ENCODE measurements at regions not wholly inside any gene's neighbourhood (a gene's known extent, or its start where the extent isn't known, plus 50 kb on each side); places are given as distances from the start of the nearest gene placed in this dataset.

DNA sequence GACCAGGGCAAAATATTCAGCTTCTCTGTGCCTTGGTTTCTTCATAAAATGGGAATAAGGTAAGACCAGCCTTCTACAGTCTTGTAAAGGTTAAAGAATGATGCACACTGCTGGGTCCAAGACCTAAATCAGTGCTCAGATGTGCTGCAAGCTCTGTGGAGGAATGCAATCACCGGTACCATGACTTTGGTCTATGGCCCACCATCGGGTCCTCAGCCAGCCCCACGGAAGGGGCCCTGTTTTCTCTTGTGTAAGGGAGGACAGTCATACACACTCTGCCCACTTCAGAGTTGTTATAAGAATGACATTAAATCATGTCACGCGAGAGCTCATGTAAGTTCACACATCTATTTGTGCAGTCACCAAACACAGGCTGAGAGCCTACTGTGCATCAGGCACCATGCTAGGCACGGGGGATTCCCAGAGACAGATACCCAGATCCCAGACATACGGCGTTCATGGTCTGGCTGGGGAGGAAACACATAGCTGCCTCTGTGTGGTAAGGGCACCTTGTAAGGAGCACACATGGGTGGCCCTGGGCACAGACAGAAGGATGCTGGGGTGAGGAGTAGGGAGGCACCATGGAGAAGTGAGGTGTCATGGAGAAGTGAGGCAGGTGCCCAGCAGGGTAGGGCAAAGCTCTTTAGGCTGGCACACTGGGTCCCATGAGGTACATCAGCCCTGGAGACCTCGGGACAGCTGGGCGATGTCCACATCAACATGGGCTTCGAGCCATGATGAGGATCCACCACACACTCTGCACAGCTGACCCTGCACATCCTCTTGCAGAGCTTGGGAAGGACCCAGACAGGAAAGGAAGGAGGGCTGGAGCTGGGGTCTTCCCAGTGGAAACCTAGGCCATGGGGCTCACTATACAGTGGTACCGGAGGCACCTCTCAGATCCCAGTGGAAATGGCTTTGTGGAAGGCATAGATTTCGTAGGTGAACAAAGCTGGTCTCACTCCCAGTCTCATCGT, 190.4 kb upstream of the DIO3 start:
- TF ChIP-seq EZH2 (IDR thresholded peaks at IDR 0.05), result no peak
- TF ChIP-seq POLR2AphosphoS5 (IDR thresholded peaks at IDR 0.05; ENCODE audit: borderline replicate concordance, low read depth, low read length), result no peak
- TF ChIP-seq FOXP2 (optimal IDR thresholded peaks at IDR 0.05; ENCODE audit: control extremely low read depth, extremely low read length, insufficient read depth), result no peak

Data from SK-N-MC (cell line).